SU-DHL-6 (cell line): ENCODE measurements at regions not wholly inside any gene's neighbourhood (a gene's known extent, or its start where the extent isn't known, plus 50 kb on each side); places are given as distances from the start of the nearest gene placed in this dataset.

Source experiments
- H2AFZ ChIP-seq: fragments of 200-600 bp; sonication (generic); 2 replicates; pipeline ENCODE4 v1.6.1; 2014; ENCODE audit warnings: low read depth, mild to moderate bottlenecking, moderate library complexity, mixed read lengths, antibody characterized with exemption, low read length; ENCODE audit not compliant: severe bottlenecking
- H3F3A ChIP-seq: fragments of 200-600 bp; shearing (Covaris generic); 2 replicates; pipeline ENCODE4 v1.6.0; 2016; ENCODE audit warnings: antibody characterized with exemption, mild to moderate bottlenecking; ENCODE audit not compliant: insufficient read depth
- H3K27ac ChIP-seq: fragments of 200-600 bp; sonication (generic); 2 replicates; pipeline ENCODE4 v1.5.1; 2016; ENCODE audit warnings: low read depth, mild to moderate bottlenecking, low read length, moderate library complexity, mixed read lengths
- H3K27me3 ChIP-seq: fragments of 200-600 bp; sonication (generic), shearing (Covaris generic); 2 replicates; pipeline ENCODE4 v1.6.0; 2014; ENCODE audit warnings: mild to moderate bottlenecking, low read length
- H3K36me3 ChIP-seq: fragments of 200-600 bp; sonication (generic); 2 replicates; pipeline ENCODE4 v1.6.1; 2014; ENCODE audit warnings: mild to moderate bottlenecking, low read length, mixed read lengths
- H3K4me2 ChIP-seq: fragments of 300-600, 200-600 bp; shearing (Covaris generic), sonication (generic); 2 replicates; pipeline ENCODE4 v1.6.0; 2014; ENCODE audit warnings: low read length, low read depth, mild to moderate bottlenecking; ENCODE audit not compliant: poor library complexity, severe bottlenecking
- H3K4me3 ChIP-seq: fragments of 200-600 bp; sonication (generic); 2 replicates; pipeline ENCODE4 v1.5.1; 2014; ENCODE audit warnings: antibody characterized with exemption, low read length, mild to moderate bottlenecking, mixed read lengths; ENCODE audit not compliant: insufficient read depth, poor library complexity, severe bottlenecking
- H3K79me2 ChIP-seq: fragments of 200-600 bp; sonication (generic); 2 replicates; pipeline ENCODE4 v1.6.1; 2014; ENCODE audit warnings: mild to moderate bottlenecking, low read length, moderate library complexity; ENCODE audit not compliant: insufficient read depth
- H3K9ac ChIP-seq: fragments of 200-600 bp; sonication (generic); 2 replicates; pipeline ENCODE4 v1.7.0; 2014; ENCODE audit warnings: mild to moderate bottlenecking, low read length
- H3K9me2 ChIP-seq: fragments of 200-600 bp; sonication (generic); replicated peaks from 2 replicates; pipeline ENCODE4 v1.6.1; 2014; ENCODE audit warnings: low read length; ENCODE audit not compliant: insufficient read depth
- H3K9me3 ChIP-seq: fragments of 200-600 bp; sonication (generic); 2 replicates; pipeline ENCODE4 v1.6.1; 2014; ENCODE audit warnings: low read length, mixed read lengths; ENCODE audit not compliant: insufficient read depth
- H4K20me1 ChIP-seq: fragments of 200-600 bp; sonication (generic); 2 replicates; pipeline ENCODE4 v1.6.1; 2014; ENCODE audit warnings: low read depth, mild to moderate bottlenecking, antibody characterized with exemption, low read length, moderate library complexity, mixed read lengths
- EZH2phosphoT487 ChIP-seq: fragments of 200-600 bp; sonication (generic), shearing (Covaris generic); conservative IDR thresholded peaks from 2 replicates; pipeline ENCODE4 v1.6.1; 2018; ENCODE audit warnings: mild to moderate bottlenecking, antibody characterized with exemption, low read length, moderate library complexity, mixed read lengths
- TF ChIP-seq, protein P1 (sequence below): fragments of 200-600 bp; sonication (generic); IDR thresholded peaks from one replicate; pipeline ENCODE4 v1.5.1; 2017; ENCODE audit warnings: antibody characterized with exemption, mild to moderate bottlenecking, low read length, moderate library complexity; ENCODE audit not compliant: insufficient read depth, poor library complexity, severe bottlenecking

DNA sequence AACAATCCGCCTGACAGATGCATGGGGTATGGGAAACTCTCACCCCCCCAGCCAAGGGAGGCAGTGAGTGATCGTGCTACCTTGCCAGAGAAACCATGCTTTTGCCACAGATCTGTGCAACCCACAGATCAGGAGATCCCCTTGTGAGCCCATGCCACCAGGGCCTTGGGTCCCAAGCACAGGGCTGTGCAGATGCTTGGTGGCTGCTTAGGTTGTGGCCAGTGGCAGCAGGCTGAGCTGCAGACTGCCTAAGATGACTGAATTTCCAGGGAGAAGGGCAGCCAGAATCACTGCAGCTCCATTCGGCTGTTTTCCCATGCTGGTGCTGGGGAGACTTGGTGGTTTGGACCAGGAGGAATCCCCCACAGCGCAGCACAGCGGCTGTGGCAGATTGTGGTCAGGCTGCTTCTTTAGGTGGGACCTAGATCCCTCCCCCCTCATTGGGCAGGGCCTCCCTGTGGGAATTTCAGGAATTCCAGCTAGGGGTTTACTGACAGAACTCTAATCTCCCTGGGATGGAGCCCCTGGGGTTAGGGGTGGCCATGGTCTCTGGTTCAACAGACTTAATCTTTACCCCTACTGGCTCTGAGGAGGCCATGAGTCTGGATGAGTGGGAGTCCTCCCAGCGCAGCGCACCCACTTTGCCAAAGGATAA, 264.6 kb upstream of the DAAM1 start:
- no peaks in the 10 kb centered on the region for H3K27me3 ChIP-seq
- H3F3A ChIP-seq: no peaks in the 10 kb centered on the region
- no peaks in the 10 kb centered on the region for H4K20me1 ChIP-seq
- H3K9me2 ChIP-seq: no peaks in the 10 kb centered on the region
- no peak overlapping the region for H3K4me3 ChIP-seq
- no peaks in the 10 kb centered on the region for H3K79me2 ChIP-seq
- H3K9me3 ChIP-seq: no peaks in the 10 kb centered on the region
- no peaks in the 10 kb centered on the region for H3K36me3 ChIP-seq
- H3K27ac ChIP-seq: no peak overlapping the region
- TF ChIP-seq, protein P1, sequence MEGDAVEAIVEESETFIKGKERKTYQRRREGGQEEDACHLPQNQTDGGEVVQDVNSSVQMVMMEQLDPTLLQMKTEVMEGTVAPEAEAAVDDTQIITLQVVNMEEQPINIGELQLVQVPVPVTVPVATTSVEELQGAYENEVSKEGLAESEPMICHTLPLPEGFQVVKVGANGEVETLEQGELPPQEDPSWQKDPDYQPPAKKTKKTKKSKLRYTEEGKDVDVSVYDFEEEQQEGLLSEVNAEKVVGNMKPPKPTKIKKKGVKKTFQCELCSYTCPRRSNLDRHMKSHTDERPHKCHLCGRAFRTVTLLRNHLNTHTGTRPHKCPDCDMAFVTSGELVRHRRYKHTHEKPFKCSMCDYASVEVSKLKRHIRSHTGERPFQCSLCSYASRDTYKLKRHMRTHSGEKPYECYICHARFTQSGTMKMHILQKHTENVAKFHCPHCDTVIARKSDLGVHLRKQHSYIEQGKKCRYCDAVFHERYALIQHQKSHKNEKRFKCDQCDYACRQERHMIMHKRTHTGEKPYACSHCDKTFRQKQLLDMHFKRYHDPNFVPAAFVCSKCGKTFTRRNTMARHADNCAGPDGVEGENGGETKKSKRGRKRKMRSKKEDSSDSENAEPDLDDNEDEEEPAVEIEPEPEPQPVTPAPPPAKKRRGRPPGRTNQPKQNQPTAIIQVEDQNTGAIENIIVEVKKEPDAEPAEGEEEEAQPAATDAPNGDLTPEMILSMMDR: no peak
- no peak for TF ChIP-seq EZH2phosphoT487
- H3K9ac ChIP-seq: no peak overlapping the region
- H3K4me2 ChIP-seq: no peak overlapping the region
- H2AFZ ChIP-seq: no peak overlapping the region

DNA sequence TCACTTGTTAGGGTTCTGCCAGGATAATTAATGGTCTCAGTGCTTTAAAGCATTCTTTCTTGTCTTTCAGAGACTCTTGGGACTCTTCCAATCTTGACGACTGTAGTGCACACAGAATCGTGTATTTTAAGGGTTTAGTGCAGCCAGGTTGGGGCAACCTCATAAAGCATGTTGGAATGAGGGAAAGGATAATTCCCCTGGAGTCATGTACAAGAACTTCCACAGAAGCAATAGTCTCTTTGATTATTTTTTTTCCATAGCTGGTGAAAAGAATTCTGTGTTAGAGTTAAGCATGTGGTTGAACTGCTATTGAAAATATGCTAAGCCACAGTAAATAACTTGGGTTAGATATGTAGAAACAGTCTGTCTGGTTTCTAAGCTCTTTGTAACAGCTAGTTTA, 246.8 kb upstream of the DAAM1 start:
- Histone ChIP-seq H3K27ac (no peak overlapping the region), H3K36me3 (no peaks in the 10 kb centered on the region), H3K9me3 (no peaks in the 10 kb centered on the region), H3K27me3 (no peaks in the 10 kb centered on the region), H4K20me1 (no peaks in the 10 kb centered on the region), H3K9ac (no peak overlapping the region), H3K4me3 (no peak overlapping the region), H3K4me2 (no peak overlapping the region), H3K79me2 (no peaks in the 10 kb centered on the region), H3K9me2 (no peaks in the 10 kb centered on the region), H2AFZ (no peak overlapping the region), H3F3A (no peaks in the 10 kb centered on the region)
- no peak for TF ChIP-seq EZH2phosphoT487
- TF ChIP-seq, protein P1: no peak

DNA sequence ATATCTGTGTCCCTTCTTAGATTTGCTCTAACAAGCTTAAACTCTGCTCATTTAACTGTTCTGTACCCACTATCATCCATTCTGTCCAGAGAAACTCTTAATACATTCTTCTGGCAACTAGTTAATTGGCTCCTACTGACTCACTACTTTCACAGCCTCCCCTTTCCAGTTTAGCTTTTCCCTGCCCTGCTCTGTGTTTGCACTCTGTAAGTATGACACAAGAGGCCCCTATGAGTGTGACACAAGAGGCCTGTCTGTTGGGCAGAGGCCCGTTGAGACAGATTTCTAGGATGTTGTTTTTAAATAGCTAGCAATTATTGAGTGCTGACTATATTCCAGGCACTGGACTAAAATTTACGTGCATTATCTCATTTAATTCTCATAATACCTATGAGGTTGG, 246.0 kb upstream of the DAAM1 start:
- H3K9ac ChIP-seq: no peak overlapping the region
- H4K20me1 ChIP-seq: no peaks in the 10 kb centered on the region
- H3K4me3 ChIP-seq: no peak overlapping the region
- H3K27me3 ChIP-seq: no peaks in the 10 kb centered on the region
- H3K79me2 ChIP-seq: no peaks in the 10 kb centered on the region
- H3K9me2 ChIP-seq: no peaks in the 10 kb centered on the region
- TF ChIP-seq, protein P1: no peak
- no peak for TF ChIP-seq EZH2phosphoT487
- no peak overlapping the region for H3K27ac ChIP-seq
- H3K9me3 ChIP-seq: no peaks in the 10 kb centered on the region
- no peak overlapping the region for H3K4me2 ChIP-seq
- no peaks in the 10 kb centered on the region for H3K36me3 ChIP-seq
- H2AFZ ChIP-seq: no peak overlapping the region
- no peaks in the 10 kb centered on the region for H3F3A ChIP-seq
